ENCODE measurements at regions not wholly inside any gene's neighbourhood (a gene's known extent, or its start where the extent isn't known, plus 50 kb on each side); places are given as distances from the start of the nearest gene placed in this dataset.
"Not testable (repeated sequence)": the region's sequence is repeated elsewhere in the genome, so short reads cannot be mapped to it uniquely, and the experiment has no call there.

- Histone ChIP-seq H3K4me1 (peaks cover 21% of the 10 kb centered on the region), H3K36me3 (no peaks in the 10 kb centered on the region), H3K27me3 (ENCODE audit: low read depth) (no peaks in the 10 kb centered on the region), H3K4me3 (no peak overlapping the region), H3K9me3 (replicated peaks) (peaks cover 3% of the 10 kb centered on the region), H3K27ac (replicated peaks) (no peak overlapping the region)
- intact Hi-C loops (cut with micrococcal nuclease): no loop called here
- no peak for TF ChIP-seq CTCF (IDR thresholded peaks at IDR 0.05; ENCODE audit: borderline replicate concordance)
- no peak for DNase-seq
These were observed 508.9 kb downstream of the EBF1 start for GRCh38 chr5:158590746-158591300.

GRCh38 chr5:158589939-158590338 is 509.8 kb downstream of the EBF1 start:
- TF ChIP-seq CTCF (IDR thresholded peaks at IDR 0.05; ENCODE audit: borderline replicate concordance): no peak
- no peak for DNase-seq
- Histone ChIP-seq H3K27ac (replicated peaks) (no peak overlapping the region), H3K36me3 (no peaks in the 10 kb centered on the region), H3K4me3 (no peak overlapping the region), H3K9me3 (replicated peaks) (peaks cover 12% of the 10 kb centered on the region), H3K4me1 (peaks cover 21% of the 10 kb centered on the region), H3K27me3 (ENCODE audit: low read depth) (no peaks in the 10 kb centered on the region)
- intact Hi-C loops (cut with micrococcal nuclease): no loop called here

GRCh38 chr5:158588617-158589016 is 511.1 kb downstream of the EBF1 start:
- no peak for DNase-seq
- no peaks in the 10 kb centered on the region for H3K27me3 ChIP-seq (ENCODE audit: low read depth)
- TF ChIP-seq CTCF (IDR thresholded peaks at IDR 0.05; ENCODE audit: borderline replicate concordance): no peak
- H3K4me3 ChIP-seq: no peak overlapping the region
- H3K27ac ChIP-seq (replicated peaks): no peak overlapping the region
- intact Hi-C loops (cut with micrococcal nuclease): no loop called here
- H3K36me3 ChIP-seq: no peaks in the 10 kb centered on the region
- peaks cover 21% of the 10 kb centered on the region for H3K4me1 ChIP-seq
- peaks cover 22% of the 10 kb centered on the region for H3K9me3 ChIP-seq (replicated peaks)

- TF ChIP-seq CTCF (IDR thresholded peaks at IDR 0.05; ENCODE audit: borderline replicate concordance): no peak
- Histone ChIP-seq H3K4me3 (no peak overlapping the region), H3K9me3 (replicated peaks) (peaks cover 24% of the 10 kb centered on the region), H3K4me1 (peaks cover 11% of the 10 kb centered on the region), H3K27me3 (ENCODE audit: low read depth) (no peaks in the 10 kb centered on the region), H3K27ac (replicated peaks) (no peak overlapping the region), H3K36me3 (no peaks in the 10 kb centered on the region)
- no peak for DNase-seq
- intact Hi-C loops (cut with micrococcal nuclease): no loop called here
These were observed 513.7 kb downstream of the EBF1 start for GRCh38 chr5:158586054-158586453.

GRCh38 chr5:158582669-158583068 is 517.0 kb downstream of the EBF1 start:
- H3K4me3 ChIP-seq; H3K27ac ChIP-seq (replicated peaks); H3K27me3 ChIP-seq (ENCODE audit: low read depth); H3K36me3 ChIP-seq; intact Hi-C loops (cut with micrococcal nuclease); DNase-seq; H3K4me1 ChIP-seq: not testable (repeated sequence)
- peaks cover 58% of the 10 kb centered on the region for H3K9me3 ChIP-seq (replicated peaks)

- Histone ChIP-seq H3K36me3 (no peaks in the 10 kb centered on the region), H3K27ac (replicated peaks) (no peak overlapping the region), H3K27me3 (ENCODE audit: low read depth) (no peaks in the 10 kb centered on the region), H3K4me1 (no peaks in the 10 kb centered on the region), H3K9me3 (replicated peaks) (peaks cover 39% of the 10 kb centered on the region), H3K4me3 (no peak overlapping the region)
- DNase-seq: no peak
- intact Hi-C loops (cut with micrococcal nuclease): no loop called here
- no peak for TF ChIP-seq CTCF (IDR thresholded peaks at IDR 0.05; ENCODE audit: borderline replicate concordance)
These were observed 525.9 kb downstream of the EBF1 start for GRCh38 chr5:158573829-158574228.

All from left ventricle myocardium inferior (tissue), 1 donor.